Endothelial cell (in vitro differentiated cells): ENCODE measurements at regions not wholly inside any gene's neighbourhood (a gene's known extent, or its start where the extent isn't known, plus 50 kb on each side); places are given as distances from the start of the nearest gene placed in this dataset.

Source experiments
- DNase-seq: peaks from one replicate; pipeline ENCODE4 v3.0.0; 2021; ENCODE audit warnings: low spot score
- H3K27ac Mint-ChIP-seq: one replicate; pipeline ENCODE4 v1.8.0; 2021; ENCODE audit warnings: mixed read lengths, inconsistent platforms; ENCODE audit not compliant: unreplicated experiment
- H3K27me3 Mint-ChIP-seq: one replicate; pipeline ENCODE4 v1.8.0; 2021; ENCODE audit warnings: mild to moderate bottlenecking, moderate library complexity, mixed read lengths, inconsistent platforms; ENCODE audit not compliant: unreplicated experiment
- H3K36me3 Mint-ChIP-seq: one replicate; pipeline ENCODE4 v1.8.0; 2021; ENCODE audit warnings: mild to moderate bottlenecking, low read depth, mixed read lengths, inconsistent platforms; ENCODE audit not compliant: unreplicated experiment
- H3K4me1 Mint-ChIP-seq: one replicate; pipeline ENCODE4 v1.8.0; 2021; ENCODE audit warnings: mild to moderate bottlenecking, mixed read lengths, inconsistent platforms; ENCODE audit not compliant: unreplicated experiment
- H3K4me3 Mint-ChIP-seq: one replicate; pipeline ENCODE4 v1.8.0; 2021; ENCODE audit warnings: mild to moderate bottlenecking, mixed read lengths, inconsistent platforms; ENCODE audit not compliant: unreplicated experiment
- H3K9me3 Mint-ChIP-seq: one replicate; pipeline ENCODE4 v1.8.0; 2021; ENCODE audit warnings: mixed read lengths, inconsistent platforms; ENCODE audit not compliant: unreplicated experiment
- CTCF ChIP-seq: fragments of 200-600 bp; sonication (generic); IDR thresholded peaks from one replicate; pipeline ENCODE4 v1.5.0; 2021; ENCODE audit warnings: antibody characterized with exemption; ENCODE audit not compliant: unreplicated experiment

GRCh38 chr18:45337477-45337876 is 277.8 kb upstream of the SLC14A2 start:
- Mint-ChIP-seq H3K36me3 (no peaks in the 10 kb centered on the region), H3K27me3 (peaks cover 1% of the 10 kb centered on the region), H3K4me3 (no peak overlapping the region), H3K4me1 (peaks cover 10% of the 10 kb centered on the region), H3K9me3 (no peaks in the 10 kb centered on the region), H3K27ac (no peak overlapping the region)
- TF ChIP-seq CTCF, result no peak
- no peak for DNase-seq

GRCh38 chr18:45339810-45340550 is 275.3 kb upstream of the SLC14A2 start:
- Mint-ChIP-seq H3K4me3 (no peak overlapping the region), H3K4me1 (peaks cover 14% of the 10 kb centered on the region), H3K27me3 (peaks cover 1% of the 10 kb centered on the region), H3K27ac (no peak overlapping the region), H3K36me3 (no peaks in the 10 kb centered on the region), H3K9me3 (no peaks in the 10 kb centered on the region)
- DNase-seq, result no peak
- TF ChIP-seq CTCF, result no peak

- DNase-seq, result no peak
- Mint-ChIP-seq H3K4me1 (peaks cover 18% of the 10 kb centered on the region), H3K27ac (no peak overlapping the region), H3K27me3 (peaks cover 1% of the 10 kb centered on the region), H3K36me3 (no peaks in the 10 kb centered on the region), H3K4me3 (no peak overlapping the region), H3K9me3 (no peaks in the 10 kb centered on the region)
- no peak for TF ChIP-seq CTCF
These were observed 274.4 kb upstream of the SLC14A2 start for GRCh38 chr18:45340884-45341283.

- TF ChIP-seq CTCF, result peak; percentile 40
These were observed 273.8 kb upstream of the SLC14A2 start for GRCh38 chr18:45341454-45341853.

GRCh38 chr18:45342166-45342565 is 273.1 kb upstream of the SLC14A2 start:
- DNase-seq, result no peak
- Mint-ChIP-seq H3K4me3 (no peak overlapping the region), H3K27me3 (peaks cover 1% of the 10 kb centered on the region), H3K4me1 (peaks cover 18% of the 10 kb centered on the region), H3K27ac (no peak overlapping the region), H3K36me3 (no peaks in the 10 kb centered on the region), H3K9me3 (no peaks in the 10 kb centered on the region)
- no peak for TF ChIP-seq CTCF

More at GRCh38 chr18:45341454-45341853, 273.8 kb upstream of the SLC14A2 start:
- no peak overlapping the region for H3K4me3 Mint-ChIP-seq
- no peaks in the 10 kb centered on the region for H3K9me3 Mint-ChIP-seq
- peaks cover 1% of the 10 kb centered on the region for H3K27me3 Mint-ChIP-seq
- H3K27ac Mint-ChIP-seq, result no peak overlapping the region
- H3K4me1 Mint-ChIP-seq, result peaks cover 18% of the 10 kb centered on the region
- DNase-seq, result no peak
- no peaks in the 10 kb centered on the region for H3K36me3 Mint-ChIP-seq
